NCI-H526 (cell line): ENCODE measurements at regions not wholly inside any gene's neighbourhood (a gene's known extent, or its start where the extent isn't known, plus 50 kb on each side); places are given as distances from the start of the nearest gene placed in this dataset.

ENCODE experiments used
- DNase-seq, 2 experiments: peaks; one replicate each; lab custom pipeline; 2025; lab: John Stamatoyannopoulos, UW

GRCh38 chr13:77381059-77381458 is 54.2 kb upstream of the MYCBP2 start:
- no peak for DNase-seq

- DNase-seq, result no peak
These were observed 52.6 kb upstream of the MYCBP2 start for GRCh38 chr13:77379508-77379907.

- no peak for DNase-seq
These were observed 51.8 kb upstream of the MYCBP2 start for GRCh38 chr13:77378662-77379061.

GRCh38 chr13:77377016-77377415 is 50.1 kb upstream of the MYCBP2 start:
- DNase-seq, result no peak
